Lower lobe of right lung (tissue), 2 donors: ENCODE measurements at regions not wholly inside any gene's neighbourhood (a gene's known extent, or its start where the extent isn't known, plus 50 kb on each side); places are given as distances from the start of the nearest gene placed in this dataset.
"Not testable (repeated sequence)": the region's sequence is repeated elsewhere in the genome, so short reads cannot be mapped to it uniquely, and the experiment has no call there.

Experiments used
- ATAC-seq, 2 donors: fragments of 200-7000 bp; cut with Tn5 transposase; one replicate each; pipeline ENCODE4 v1.9.1; 2020 to 2022; ENCODE audit warnings: mild to moderate bottlenecking in 2 of 2, moderate library complexity in 2 of 2
- DNase-seq: peaks from one replicate; pipeline ENCODE4 v3.0.0-alpha.2; 2020
- H3K27ac ChIP-seq: fragments of 200-600 bp; one replicate; pipeline ENCODE4 v1.8.0; 2022
- H3K27me3 ChIP-seq: fragments of 200-600 bp; one replicate; pipeline ENCODE4 v1.8.0; 2022; ENCODE audit warnings: low read depth
- H3K36me3 ChIP-seq: fragments of 200-600 bp; one replicate; pipeline ENCODE4 v1.8.0; 2022; ENCODE audit warnings: mild to moderate bottlenecking
- H3K4me1 ChIP-seq: fragments of 200-600 bp; one replicate; pipeline ENCODE4 v1.8.0; 2022
- H3K4me3 ChIP-seq: fragments of 200-600 bp; one replicate; pipeline ENCODE4 v1.8.0; 2022; ENCODE audit warnings: mild to moderate bottlenecking
- H3K9me3 ChIP-seq: fragments of 200-600 bp; one replicate; pipeline ENCODE4 v1.8.0; 2022
- CTCF ChIP-seq: fragments of 200-600 bp; IDR thresholded peaks from one replicate; pipeline ENCODE4 v1.8.0; 2022; ENCODE audit warnings: antibody characterized with exemption, mild to moderate bottlenecking
- intact Hi-C: fragments of 100-400 bp; cut with DNase I; formaldehyde crosslinking; loops from one replicate; pipeline ENCODE4 v1.11.0; 2022
- donor health status: DM: no; HTN: yes; CAD: no; lungs with severe emphysema.

DNA sequence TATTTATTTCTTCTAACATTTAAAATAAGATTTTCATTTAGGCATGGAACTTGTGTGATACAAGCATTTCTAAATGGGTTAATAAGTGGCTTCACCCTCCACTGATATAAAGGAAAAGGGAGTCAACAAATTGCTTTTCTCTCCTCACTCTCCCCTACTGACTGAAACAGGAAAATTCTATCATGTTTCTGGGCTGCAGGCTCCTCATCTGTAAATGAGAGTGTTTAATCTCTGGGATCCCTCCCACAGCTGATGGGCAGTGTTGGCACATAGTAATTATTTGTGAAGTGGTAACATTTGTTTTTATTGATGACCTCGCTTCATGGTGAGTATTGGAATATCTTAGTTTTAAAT is 69.8 kb upstream of the WARS2 start:
- no peaks in the 10 kb centered on the region for H3K36me3 ChIP-seq

DNA sequence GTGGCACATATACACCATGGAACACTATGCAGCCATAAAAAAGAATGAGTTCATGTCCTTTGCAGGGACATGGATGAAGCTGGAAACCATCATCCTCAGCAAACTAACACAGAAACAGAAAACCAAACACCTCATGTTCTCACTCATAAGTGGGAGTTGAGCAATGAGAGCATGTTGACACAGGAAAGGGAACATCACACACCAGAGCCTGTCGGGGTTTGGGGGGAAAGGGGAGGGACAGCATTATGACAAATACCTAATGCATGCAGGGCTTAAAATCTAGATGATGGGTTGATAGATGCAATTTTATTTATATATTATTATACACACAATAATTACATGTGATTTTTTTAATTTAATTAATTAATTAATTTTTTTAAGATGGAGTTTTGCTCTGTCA is 72.8 kb upstream of the WARS2 start:
- H3K27ac ChIP-seq, H3K9me3 ChIP-seq, H3K36me3 ChIP-seq, H3K27me3 ChIP-seq, intact Hi-C loops, H3K4me3 ChIP-seq, DNase-seq, H3K4me1 ChIP-seq, ATAC-seq: not testable (repeated sequence)

More for the DNA sequence above, 69.8 kb upstream of the WARS2 start:
- Histone ChIP-seq H3K4me3 (no peak overlapping the region), H3K27me3 (no peaks in the 10 kb centered on the region), H3K4me1 (no peaks in the 10 kb centered on the region), H3K27ac (no peak overlapping the region), H3K9me3 (no peaks in the 10 kb centered on the region)
- DNase-seq (no peak), ATAC-seq (no peak)
- no peak for TF ChIP-seq CTCF
- intact Hi-C loops, result no loop called here

- H3K9me3 ChIP-seq, ATAC-seq, DNase-seq, H3K4me3 ChIP-seq, H3K4me1 ChIP-seq, H3K27ac ChIP-seq, intact Hi-C loops, H3K27me3 ChIP-seq, H3K36me3 ChIP-seq: not testable (repeated sequence)
Measured at GRCh38 chr1:119214961-119215360, 74.5 kb upstream of the WARS2 start.

DNA sequence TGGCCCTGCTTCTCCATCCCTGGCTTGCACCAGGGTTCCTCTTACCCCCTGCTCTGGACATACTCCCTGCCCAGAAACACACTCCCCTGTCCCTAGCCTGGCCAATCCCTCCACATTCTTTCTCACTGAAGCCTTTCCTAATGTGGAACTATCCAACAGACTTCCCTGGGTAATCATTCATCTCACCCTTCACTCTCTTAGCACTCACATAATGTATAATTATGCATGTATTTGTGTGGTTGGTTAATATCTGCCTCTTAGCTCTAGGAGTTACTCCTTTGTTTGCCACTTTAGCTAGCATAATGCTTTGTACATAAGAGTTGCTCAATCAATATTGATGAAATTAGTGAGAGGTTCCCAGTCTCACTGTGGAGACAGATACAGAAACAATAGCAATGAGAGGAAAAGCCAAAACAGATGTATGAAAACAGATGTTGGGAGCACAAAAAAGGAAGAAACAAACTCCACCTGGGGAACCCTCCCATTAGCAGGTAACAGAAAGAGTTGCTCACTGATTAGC is 76.9 kb upstream of the WARS2 start:
- no peak for ATAC-seq
- Histone ChIP-seq H3K9me3 (no peaks in the 10 kb centered on the region), H3K27me3 (no peaks in the 10 kb centered on the region), H3K36me3 (no peaks in the 10 kb centered on the region), H3K4me3 (no peak overlapping the region), H3K27ac (no peak overlapping the region), H3K4me1 (no peaks in the 10 kb centered on the region)
- intact Hi-C loops, result no loop called here
- DNase-seq, result no peak
- TF ChIP-seq CTCF, result no peak

- no peak for DNase-seq
- no peak overlapping the region for H3K27ac ChIP-seq
- H3K4me3 ChIP-seq, result no peak overlapping the region
- no peaks in the 10 kb centered on the region for H3K4me1 ChIP-seq
- no peaks in the 10 kb centered on the region for H3K27me3 ChIP-seq
- H3K9me3 ChIP-seq, result no peaks in the 10 kb centered on the region
- ATAC-seq, result no peak
- no peaks in the 10 kb centered on the region for H3K36me3 ChIP-seq
- intact Hi-C loops, result no loop called here
- no peak for TF ChIP-seq CTCF
Measured at GRCh38 chr1:119219711-119220110, 79.3 kb upstream of the WARS2 start.

GRCh38 chr1:119220991-119221390 is 80.5 kb upstream of the WARS2 start:
- no peaks in the 10 kb centered on the region for H3K27me3 ChIP-seq
- H3K4me3 ChIP-seq, result no peak overlapping the region
- no peak overlapping the region for H3K27ac ChIP-seq
- TF ChIP-seq CTCF, result no peak
- H3K9me3 ChIP-seq, result no peaks in the 10 kb centered on the region
- intact Hi-C loops, result no loop called here
- no peaks in the 10 kb centered on the region for H3K4me1 ChIP-seq
- H3K36me3 ChIP-seq, result no peaks in the 10 kb centered on the region
- DNase-seq (no peak), ATAC-seq (no peak)

DNA sequence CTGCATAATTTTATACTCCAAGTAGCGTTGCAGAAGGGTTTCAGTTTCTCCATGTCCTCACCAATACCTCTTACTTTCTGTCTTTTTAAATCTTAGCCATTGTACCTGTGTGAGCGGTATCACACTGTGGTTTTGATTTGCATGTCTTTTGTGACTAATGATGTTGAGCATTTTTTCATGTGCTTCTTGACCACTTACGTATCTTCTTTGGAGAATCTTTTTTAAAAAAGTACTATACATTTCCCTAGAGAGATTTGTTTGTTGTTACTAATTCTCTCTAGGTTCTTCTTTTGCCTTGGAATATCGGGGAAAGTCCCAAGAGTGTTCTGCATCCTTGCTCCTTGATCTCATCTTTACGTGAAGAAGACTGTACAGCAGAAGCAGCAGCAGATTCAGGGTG is 81.8 kb upstream of the WARS2 start:
- no peak for ATAC-seq
- TF ChIP-seq CTCF, result no peak
- H3K4me3 ChIP-seq, result no peak overlapping the region
- no peaks in the 10 kb centered on the region for H3K27me3 ChIP-seq
- no peak overlapping the region for H3K27ac ChIP-seq
- no peaks in the 10 kb centered on the region for H3K4me1 ChIP-seq
- intact Hi-C loops, result no loop called here
- no peak for DNase-seq
- H3K36me3 ChIP-seq, result no peaks in the 10 kb centered on the region
- no peaks in the 10 kb centered on the region for H3K9me3 ChIP-seq
